Activated CD4-positive, alpha-beta T cell treated with anti-CD3 and anti-CD28 coated beads, Interleukin-2, Interleukin-4, amounts not matched to agents 100 ng/mL and 50 ng/mL, durations not matched to agents 16 hours and 8 hours (primary cell): ENCODE measurements at regions not wholly inside any gene's neighbourhood (a gene's known extent, or its start where the extent isn't known, plus 50 kb on each side); places are given as distances from the start of the nearest gene placed in this dataset.

Experiments
- DNase-seq: peaks from one replicate; pipeline ENCODE4 v3.0.0-alpha.2; 2020; ENCODE audit warnings: low spot score

DNA sequence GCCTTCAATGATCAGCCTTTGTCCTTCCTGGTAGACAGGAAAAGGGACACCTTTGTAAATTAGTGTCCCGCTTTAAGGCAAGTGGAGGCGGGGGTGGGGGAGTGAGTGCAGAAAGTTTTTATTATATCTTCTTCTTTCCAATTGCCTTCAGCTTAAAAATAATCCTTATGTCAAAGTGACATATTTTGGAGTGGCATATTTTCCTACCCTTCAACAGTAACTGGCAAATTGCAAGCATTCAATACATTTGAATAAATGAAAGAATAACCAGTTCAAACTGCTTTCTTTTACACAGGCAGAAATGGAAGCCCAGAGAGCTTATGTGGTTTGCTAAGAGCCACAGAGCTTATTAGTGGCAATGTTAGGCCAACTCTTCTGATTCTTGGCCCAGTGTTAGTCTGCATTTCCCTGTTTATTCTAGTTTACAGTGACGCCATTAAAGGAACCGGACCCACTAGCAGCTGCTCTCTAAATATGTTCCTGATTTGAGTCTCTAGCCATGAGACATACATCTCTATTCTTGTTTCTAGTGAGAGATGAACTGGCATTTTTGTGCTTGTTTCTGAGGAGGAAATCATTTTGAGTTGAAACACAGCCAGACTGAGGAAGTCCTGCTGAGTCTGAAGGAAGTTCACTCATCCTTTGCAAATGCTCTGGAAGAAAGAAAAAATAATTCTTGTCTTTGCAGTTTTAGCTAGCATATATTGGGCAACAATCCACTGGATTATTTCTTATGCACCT is 468.7 kb downstream of the NOVA1 start:
- DNase-seq, result no peak

DNA sequence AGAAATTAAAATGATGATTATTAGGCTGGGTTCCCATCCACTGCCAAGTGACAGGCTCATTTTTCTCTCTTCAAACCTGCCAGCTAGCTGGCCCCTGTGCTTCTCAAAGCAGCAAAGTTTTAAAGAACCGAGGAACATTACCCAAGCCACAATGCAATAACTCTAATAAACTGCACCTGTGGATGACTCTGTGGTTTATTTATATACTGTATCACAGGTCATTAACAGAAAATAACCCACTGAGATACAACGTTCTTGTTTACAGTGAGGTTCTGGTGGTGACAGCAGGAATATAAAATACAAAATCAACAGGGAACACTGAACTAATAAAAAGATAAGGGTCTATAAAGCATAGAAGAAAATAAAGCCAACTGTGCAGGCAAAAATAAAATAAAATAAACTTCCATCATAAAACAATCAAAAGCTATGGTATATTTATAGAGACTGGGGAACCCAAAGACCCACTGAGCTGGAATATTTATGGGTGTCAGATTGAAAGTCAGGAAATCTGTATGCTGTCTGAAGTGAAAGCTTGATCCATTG is 472.9 kb downstream of the NOVA1 start:
- no peak for DNase-seq

DNA sequence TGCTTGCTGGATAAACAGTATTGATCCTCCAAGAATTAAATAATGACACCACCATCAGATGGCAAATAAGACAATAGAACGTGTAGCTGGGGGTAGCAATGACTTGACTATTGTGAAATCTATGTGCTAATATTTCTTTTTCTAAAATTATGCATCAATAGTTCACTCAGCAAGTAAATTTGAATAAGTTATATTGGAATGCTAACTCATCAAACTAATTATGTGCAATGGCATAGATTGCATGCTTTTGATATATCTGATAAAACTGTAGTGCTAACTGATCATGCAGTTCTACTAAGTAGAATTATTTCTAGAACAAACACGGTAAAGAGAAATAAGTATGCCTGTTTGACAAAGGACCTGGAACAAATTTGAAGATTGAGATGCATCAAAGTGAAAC is 474.4 kb downstream of the NOVA1 start:
- no peak for DNase-seq

DNA sequence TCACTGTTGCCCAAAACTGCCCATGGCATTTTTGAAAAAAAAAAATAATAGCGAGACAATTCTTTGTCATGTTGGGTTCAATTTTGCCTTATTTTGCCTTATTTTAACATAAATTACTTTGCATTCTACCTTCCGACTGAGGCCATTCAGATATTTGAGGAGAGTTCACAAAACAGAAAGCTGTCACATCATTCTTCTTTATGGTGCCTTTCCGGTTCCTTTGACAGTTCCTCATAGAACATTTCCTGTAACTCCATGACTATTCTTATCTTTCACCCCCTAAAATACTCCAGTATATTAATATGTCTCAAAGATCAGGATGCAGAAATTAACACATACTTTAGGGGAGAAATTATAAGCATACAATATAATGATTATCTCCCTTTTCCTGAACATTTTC is 476.7 kb downstream of the NOVA1 start:
- DNase-seq, result no peak

DNA sequence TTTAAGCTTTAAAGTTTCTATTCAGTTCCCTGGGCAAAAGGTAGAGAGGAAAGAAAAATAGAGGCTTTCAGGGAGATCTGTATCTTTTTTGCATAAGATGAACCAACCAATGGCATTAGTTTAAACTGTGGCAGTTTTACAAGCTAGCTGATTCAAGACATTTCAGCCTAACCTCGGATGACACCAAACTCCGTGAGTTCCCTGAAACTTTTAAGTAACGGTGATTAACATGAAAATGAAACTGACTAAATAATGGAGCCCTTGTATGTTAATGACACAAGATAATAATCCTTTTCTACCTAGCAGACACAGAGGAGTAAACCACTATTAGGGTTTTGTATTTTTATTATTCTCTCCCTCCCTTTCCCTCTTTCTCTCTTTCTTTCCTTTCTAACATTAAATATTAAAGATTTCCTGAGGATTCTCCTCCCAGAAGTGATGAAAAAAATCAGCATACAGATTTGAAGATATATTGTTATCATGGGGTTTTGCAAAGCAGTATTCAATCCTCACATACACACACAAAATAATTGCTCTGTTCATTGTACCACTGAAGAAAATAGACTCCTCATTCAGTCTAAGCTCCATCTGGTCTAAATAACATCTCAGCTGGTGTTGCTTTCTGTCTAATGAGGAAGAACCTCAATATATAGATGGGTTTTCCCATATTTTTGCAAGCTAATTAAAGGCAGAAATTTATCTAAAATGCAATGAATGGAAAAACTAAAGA is 483.8 kb downstream of the NOVA1 start:
- DNase-seq, result no peak

DNA sequence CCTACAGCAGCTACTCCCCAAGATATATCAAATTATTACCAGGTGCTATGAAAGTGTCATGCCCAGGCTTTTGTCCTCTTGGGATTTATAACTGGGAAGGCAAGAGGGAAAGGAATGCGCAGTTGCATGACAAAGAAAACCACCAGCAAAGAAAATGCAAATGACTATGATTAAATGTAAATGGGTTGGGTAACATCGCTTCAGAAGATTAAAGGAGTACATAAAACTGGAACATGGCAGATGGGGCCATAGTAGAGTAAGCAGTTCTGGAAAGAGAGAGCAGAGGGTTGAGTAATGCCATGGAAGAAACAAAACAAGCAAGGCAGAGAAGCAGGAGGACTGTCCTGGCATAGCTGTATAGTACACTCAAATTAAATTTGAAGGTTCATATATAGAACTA is 493.1 kb downstream of the NOVA1 start:
- DNase-seq, result no peak

DNA sequence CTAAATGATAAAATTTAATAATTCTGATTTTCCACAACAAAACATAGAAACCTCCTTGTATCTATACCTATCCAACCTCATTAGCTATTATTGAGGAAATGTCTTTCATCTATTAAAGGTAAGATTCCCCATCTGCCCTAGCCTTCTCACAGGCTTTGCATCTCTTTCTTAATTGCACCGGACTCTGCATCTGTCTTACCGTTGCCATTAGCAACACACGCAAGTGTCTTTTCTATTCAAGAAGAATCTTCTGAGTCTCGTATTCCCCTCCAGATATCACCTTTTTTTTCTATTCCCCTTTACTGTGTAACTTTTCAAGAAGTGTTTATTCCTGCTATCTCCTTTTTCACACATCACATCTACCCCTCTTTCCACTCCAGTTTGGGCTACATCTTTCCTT is 500.0 kb downstream of the NOVA1 start:
- no peak for DNase-seq

DNA sequence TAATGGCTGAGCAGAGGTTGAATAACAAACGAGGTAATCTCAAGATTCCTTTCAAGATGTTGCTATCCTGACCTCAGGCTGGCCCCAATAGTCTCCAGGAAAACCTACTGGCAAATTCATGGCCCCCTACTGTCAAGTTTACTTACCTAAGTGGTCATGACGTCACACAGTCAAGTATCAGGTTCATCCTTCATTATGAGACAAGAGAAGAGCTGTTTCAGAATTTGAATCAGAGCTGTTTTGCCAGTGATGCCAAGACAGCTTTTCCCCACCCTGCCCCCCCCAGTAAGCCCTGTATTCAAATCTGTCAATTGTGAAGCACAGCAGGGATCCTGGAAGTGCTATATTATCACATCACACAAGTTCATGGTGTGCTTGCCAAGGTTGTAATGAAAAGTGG is 509.6 kb downstream of the NOVA1 start:
- no peak for DNase-seq

DNA sequence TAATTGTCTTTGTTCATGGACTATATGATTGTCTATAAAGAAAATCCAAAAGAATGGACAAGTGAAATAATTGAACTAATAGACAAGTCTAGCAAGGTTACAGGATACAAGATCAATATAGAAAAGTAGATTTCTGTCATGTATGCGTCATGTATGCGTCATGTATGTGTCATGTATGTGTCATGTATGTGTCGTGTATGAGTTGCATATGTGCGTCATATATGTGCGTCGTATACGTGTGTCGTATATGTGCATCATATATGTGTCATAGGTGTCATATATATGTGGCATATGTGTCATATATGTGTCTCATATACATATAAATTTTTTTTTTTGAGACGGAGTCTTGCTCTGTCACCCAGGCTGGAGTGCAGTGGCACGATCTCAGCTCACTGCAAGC is 516.8 kb downstream of the NOVA1 start:
- no peak for DNase-seq

DNA sequence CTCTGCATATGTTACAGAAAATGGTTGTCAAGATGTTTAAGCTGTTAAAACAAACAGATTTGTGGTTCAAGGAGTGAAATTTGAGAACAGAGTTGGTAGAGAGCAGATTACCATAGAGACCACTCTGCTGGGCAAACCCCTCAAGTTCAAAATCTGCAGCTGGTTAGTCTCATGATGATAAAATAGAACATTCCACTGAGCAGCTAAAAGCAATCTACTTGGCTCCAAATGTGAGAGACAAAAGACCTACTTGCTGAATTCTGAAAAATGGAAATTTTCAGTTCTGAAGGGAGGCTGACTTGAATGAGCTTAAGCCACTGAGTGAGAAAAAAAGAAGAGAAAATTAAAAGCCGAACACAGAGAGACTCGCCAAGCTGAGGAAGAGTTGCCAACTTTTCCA is 519.3 kb downstream of the NOVA1 start:
- DNase-seq, result no peak

DNA sequence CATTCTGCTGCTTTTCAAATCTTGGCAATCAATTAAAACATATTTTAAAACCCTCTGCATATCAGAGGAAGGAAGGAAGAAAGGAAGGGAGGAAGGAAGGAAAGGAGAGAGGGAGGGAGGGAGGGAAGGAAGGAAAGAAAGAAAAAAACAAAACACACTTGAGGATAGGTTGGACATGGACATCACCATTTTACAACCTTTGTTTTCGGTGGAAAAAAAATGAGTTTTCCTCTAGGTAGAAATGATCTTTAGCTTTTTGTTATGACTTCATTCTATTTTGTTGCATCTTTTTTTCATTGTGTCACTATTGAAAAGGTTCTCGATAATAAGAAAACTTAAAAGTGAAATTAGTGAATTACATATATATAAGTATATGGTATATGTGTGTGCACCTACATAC is 522.9 kb downstream of the NOVA1 start:
- no peak for DNase-seq

DNA sequence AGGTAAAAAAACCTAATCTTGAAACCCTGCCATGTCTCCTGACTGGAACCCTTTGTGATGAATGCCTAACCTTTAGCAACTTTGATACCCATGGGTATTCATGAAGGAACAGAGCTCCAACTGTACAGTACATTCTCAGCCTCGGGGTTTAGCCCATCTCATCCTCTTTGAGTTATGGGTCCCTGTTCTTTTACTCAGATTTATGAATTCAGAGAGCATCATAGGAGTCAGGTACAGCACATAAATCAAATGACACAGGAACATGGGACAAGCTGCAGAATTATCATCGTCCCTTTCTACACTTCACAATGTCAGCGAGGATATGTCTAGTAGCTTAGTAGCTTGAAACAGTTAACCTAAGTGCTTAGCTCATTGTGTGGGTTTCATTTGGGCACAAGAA is 527.4 kb downstream of the NOVA1 start:
- DNase-seq, result no peak

DNA sequence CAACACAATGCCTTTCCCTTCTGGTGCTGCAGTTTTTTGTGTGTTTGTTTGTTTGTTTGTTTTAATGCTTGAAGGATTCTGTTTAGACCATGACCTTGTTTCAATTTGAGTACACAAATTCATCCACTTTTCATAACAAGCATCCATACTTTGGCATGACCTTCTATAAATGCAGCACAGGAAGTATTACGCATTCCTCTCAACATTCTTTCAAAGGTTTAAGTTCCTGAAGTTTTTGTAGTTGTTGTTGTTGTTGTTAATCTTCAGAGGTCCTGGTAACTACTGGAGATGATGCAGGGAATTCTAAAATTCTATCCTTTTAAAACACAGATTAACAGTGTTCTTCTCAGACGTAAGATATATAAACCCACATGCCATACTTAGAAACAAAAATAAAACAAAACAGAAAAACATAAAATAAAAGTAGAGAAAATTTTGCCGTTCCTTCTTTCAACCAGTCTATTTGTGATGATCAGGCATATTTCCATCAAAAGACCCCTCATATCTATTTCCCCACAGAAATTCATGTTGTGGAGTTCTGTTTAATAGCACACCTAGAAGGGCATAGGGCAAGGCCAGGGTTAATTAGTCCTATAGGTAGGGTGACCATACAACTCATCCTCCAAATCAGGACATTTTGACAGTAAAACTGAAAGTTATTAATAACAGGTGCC is 529.9 kb downstream of the NOVA1 start:
- no peak for DNase-seq

DNA sequence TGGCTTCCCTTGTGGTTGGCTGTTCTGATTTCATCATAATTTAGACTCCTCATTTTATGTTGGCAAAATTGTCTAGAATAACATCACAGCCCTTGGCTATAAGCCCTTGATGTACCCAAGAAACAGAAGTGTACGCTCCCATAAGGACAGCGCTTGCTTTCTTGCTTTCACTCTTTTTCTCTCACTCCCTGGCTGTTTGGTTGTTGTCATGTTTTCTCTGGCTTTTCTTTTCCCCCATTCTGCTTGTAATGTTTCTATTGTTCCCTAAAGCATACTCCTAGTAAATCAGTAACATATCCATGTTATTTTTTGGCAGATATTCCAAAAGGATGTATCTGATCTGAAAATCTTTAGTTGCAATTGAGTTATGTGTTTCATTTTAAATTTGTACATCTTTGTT is 530.5 kb downstream of the NOVA1 start:
- no peak for DNase-seq

DNA sequence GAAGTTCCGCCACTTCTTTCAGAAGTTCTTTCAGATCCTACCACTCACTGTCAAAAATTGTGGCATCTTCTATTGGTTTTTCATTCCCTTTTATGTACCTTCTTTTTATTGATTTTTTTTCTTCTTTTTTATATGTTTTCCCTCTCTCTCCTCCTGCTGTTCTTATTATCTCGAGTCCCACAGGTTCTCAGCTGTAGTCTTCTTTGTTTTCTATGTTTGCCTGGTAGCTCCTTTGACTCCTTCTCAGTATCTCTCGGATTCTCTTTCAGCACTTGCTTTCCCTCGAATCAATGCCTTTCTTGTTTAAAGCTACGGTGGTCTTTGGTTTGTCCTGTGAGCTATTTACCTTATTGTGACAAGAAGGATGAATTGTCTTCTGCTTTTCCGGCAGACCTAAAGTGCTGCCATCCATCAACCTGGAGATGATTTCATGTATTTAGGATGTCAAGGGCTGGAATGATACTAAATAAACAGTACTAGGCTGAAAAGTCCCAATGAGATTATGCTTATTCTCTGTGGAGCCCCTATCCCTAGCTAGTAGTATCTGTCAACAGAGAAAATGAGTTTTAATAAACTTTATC is 541.7 kb downstream of the NOVA1 start:
- DNase-seq, result no peak

DNA sequence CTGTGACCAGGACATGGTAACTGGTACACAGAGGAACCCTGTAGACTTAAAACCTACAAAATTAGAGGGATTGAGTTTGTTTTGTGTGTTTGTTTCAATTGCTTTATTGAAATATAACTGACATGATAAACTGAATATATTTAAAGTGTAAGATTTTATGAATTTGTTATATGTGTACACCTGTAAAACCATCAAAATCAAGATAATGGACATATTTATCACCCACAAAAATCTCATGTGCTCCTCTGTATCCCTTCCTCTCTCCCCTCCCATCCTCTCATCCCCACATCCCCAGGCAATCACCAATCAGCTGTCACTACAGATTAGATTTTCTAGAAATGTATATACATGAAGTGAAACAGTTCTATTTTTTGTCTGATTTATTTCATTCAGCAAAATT is 565.5 kb downstream of the NOVA1 start:
- DNase-seq, result no peak

DNA sequence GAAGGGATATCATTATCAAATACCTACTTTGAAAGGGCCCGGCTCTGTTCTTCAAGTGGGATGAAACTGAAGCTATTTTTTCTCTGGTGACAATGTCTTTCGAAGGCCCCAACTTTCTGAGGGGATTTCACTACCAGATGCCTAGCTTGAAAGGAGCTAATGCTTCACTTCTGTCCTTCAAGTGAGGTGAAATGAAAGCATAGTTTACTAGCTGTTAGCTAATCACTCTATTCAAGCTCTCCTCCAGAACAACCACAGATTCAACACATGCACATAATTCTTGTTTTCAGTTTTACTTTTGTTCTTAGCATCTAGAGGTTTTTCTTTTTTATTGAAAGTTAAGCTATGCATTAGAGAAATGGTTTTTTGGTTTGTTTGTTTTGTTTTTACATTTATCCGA is 571.4 kb downstream of the NOVA1 start:
- no peak for DNase-seq

DNA sequence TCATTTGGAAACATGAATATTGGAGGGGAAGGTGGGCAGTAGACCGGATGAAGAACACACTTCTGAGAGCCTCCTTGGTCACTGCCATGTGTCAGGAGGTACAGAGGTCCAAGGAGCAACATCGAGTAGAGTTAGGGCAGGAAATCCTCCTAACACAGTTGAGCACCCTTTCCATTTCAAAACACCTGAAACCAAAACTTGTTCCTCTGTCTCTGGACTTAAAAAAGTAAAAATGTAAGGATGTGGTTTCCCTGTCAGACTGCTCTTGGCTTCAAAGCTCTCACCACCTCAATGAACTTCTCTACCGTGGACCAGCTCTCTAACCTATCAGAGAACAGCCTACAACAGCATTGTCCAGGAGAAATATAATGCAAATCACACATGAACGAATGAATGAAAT is 573.9 kb downstream of the NOVA1 start:
- no peak for DNase-seq

DNA sequence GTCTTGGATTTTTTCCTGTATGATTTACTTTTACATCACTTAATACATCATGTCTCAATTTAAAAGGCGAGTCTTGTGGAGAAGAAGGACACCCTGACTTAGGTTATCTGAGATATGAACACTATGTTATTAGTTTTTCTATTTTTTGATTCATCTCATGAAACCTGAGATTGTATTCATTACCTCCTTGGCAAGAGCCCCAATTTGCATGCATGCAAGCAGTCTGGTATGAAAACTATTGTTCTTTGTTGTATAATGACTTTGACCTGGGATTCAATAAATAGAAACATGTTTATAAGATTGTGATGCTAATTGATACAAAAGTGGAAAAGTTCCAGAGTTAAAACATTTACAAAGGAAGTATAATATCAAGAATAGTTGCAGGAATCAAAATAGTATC is 576.1 kb downstream of the NOVA1 start:
- DNase-seq, result no peak

DNA sequence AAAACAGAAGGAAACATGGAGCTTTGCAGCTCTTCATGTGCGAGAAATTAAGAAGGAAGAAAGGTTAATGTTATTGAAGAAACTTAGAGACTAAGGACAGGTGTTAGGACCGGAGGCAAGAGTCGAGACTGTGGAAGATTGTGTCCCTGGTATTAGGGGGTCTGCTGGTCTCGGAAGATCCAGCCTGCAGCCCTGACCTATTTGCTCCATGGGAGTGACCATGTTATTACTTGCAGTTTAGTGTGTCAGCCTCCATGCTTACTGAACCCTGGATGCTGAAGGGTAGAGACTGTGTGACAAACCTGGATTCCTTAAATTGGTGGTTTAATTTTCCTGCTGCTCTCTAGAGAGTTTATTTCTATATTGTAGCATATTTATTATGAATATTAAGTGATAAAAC is 580.6 kb downstream of the NOVA1 start:
- DNase-seq, result no peak

DNA sequence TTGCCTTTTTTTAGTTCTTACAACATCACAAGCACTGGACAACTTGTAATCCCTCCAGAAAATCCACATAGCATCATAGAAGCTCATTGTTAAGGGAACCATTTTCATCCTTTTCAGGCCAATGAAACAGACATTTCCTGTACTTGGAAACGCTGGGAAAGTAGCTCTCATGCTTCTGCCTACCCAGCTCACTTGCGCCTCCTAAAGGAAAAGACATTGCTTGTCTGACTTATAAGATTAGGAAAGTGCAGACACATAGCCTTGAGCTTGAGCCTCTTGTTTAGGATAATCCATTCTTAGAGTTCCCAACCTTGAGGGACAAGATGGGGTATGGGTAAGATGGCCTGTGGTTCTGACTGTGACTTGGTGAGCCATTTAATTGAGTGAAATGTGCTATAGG is 589.5 kb downstream of the NOVA1 start:
- DNase-seq, result no peak

DNA sequence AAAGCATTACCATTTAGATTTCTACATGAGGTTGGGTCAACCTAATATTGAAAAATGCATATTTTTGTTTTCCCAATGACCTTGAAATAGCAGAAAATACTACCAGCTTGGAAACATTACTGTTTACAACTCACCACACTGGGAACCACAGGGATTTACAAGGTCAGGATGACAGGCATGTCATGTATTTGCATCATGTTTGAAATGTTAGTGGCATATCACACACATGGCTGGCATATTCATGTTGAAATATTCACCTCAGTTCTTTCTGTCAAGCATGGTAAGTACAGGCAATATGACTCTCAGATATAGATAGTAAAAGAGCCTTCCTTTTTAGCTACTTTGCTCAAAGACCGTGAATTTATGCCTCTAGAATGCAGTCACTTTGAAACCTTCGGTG is 593.5 kb downstream of the NOVA1 start:
- no peak for DNase-seq

DNA sequence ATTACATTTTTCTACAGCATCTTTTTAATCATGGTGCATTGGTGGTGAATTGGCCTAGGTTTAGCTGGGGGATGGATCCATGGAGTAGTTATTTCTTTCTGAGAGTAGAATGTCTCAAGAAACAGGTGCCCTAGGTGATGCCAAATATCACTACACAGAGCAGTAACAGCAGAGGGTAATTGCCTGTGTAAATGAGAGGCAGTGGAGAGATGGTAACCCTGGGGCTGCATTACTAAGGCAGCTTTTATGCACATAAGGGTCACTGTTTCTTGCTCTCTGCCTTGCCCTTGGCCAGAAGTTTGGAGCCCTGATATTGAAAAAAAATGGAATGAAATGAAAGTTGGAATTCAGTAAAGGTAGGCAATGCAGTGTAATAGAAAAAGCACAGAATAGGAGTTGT is 604.0 kb downstream of the NOVA1 start:
- no peak for DNase-seq
